Vagina (tissue), 2 donors: ENCODE measurements at regions not wholly inside any gene's neighbourhood (a gene's known extent, or its start where the extent isn't known, plus 50 kb on each side); places are given as distances from the start of the nearest gene placed in this dataset.

ENCODE experiments used
- DNase-seq, 2 donors: peaks; one replicate each; pipeline ENCODE4 v3.0.0-alpha.2; 2017; ENCODE audit errors: extremely low spot score in 2 of 2
- H3K27ac ChIP-seq: fragments of 200-600 bp; sonication (generic); one replicate; pipeline ENCODE4 v1.5.1; 2019
- H3K27me3 ChIP-seq: fragments of 200-600 bp; sonication (generic); one replicate; pipeline ENCODE4 v1.5.1; 2019
- H3K36me3 ChIP-seq, 2 donors: fragments of 200-600 bp; sonication (generic); one replicate each; pipeline ENCODE4 v1.5.1; 2017 to 2019
- H3K4me1 ChIP-seq: fragments of 200-600 bp; sonication (generic); one replicate; pipeline ENCODE4 v1.5.1; 2019
- H3K4me3 ChIP-seq, 2 donors: fragments of 200-600 bp; sonication (generic); 1 replicate in 1 of 2; 2 replicates in 1 of 2; pipeline ENCODE4 v1.5.1; 2016 to 2019
- H3K9me3 ChIP-seq: fragments of 200-600 bp; sonication (generic); one replicate; pipeline ENCODE4 v1.5.1; 2019
- POLR2A ChIP-seq, 2 donors: fragments of 450-650 bp; IDR thresholded peaks; one replicate each; pipeline ENCODE4 v1.6.1; 2017; ENCODE audit warnings: antibody characterized with exemption in 2 of 2, mild to moderate bottlenecking in 2 of 2, moderate library complexity in 2 of 2
- POLR2AphosphoS5 ChIP-seq, 2 donors: sonication (generic); formaldehyde crosslinking; IDR thresholded peaks; one replicate each; pipeline ENCODE4 v1.9.0; 2017; ENCODE audit warnings: antibody characterized with exemption in 2 of 2, mild to moderate bottlenecking in 2 of 2, low read depth in 1 of 2; ENCODE audit not compliant: insufficient read depth in 1 of 2
- intact Hi-C: fragments of 100-400 bp; cut with DNase I; formaldehyde crosslinking; loops from one replicate; pipeline ENCODE4 v1.15.1; 2023
- TF ChIP-seq, protein P1 (sequence below), 3 experiments: fragments of 450-650 bp in 2 of 3; fragments of 200-600 bp in 1 of 3; sonication (generic) in 1 of 3; IDR thresholded peaks; one replicate each; pipeline ENCODE4 v1.5.1; 2017 to 2019; ENCODE audit warnings: antibody characterized with exemption in 3 of 3, mild to moderate bottlenecking in 2 of 3, moderate library complexity in 2 of 3

DNA sequence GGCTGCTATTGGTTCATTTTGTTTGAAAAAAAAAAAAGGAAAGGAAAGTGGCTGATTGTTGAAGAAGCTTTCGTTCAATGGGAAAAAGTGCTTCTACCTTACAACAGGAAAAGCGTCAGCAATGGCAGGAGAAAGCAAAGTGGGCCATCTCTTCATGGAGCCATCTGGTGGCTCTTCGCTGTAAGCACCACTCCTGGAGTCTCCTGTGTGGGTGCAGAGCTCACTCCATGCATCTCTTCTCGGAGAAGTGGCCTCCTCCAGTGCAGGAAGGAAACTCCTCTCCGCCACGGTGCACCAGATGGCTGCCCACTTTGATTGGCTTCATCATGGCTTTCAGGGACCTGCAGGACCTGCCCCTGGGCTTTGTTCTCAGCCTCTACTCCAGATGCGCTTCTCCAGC lies 250.9 kb downstream of the PTEN start:
- Histone ChIP-seq H3K4me3 (no peak overlapping the region), H3K27ac (no peak overlapping the region), H3K27me3 (no peaks in the 10 kb centered on the region), H3K9me3 (no peaks in the 10 kb centered on the region), H3K36me3 (no peaks in the 10 kb centered on the region), H3K4me1 (peaks cover 10% of the 10 kb centered on the region)
- intact Hi-C loops = no loop called here
- TF ChIP-seq POLR2A (IDR thresholded peaks at IDR 0.05) = no peak
- TF ChIP-seq, protein P1, sequence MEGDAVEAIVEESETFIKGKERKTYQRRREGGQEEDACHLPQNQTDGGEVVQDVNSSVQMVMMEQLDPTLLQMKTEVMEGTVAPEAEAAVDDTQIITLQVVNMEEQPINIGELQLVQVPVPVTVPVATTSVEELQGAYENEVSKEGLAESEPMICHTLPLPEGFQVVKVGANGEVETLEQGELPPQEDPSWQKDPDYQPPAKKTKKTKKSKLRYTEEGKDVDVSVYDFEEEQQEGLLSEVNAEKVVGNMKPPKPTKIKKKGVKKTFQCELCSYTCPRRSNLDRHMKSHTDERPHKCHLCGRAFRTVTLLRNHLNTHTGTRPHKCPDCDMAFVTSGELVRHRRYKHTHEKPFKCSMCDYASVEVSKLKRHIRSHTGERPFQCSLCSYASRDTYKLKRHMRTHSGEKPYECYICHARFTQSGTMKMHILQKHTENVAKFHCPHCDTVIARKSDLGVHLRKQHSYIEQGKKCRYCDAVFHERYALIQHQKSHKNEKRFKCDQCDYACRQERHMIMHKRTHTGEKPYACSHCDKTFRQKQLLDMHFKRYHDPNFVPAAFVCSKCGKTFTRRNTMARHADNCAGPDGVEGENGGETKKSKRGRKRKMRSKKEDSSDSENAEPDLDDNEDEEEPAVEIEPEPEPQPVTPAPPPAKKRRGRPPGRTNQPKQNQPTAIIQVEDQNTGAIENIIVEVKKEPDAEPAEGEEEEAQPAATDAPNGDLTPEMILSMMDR (IDR thresholded peaks at IDR 0.05) = peak in 2 of 3 experiments; percentile 16 to 27
- DNase-seq = no peak

DNA sequence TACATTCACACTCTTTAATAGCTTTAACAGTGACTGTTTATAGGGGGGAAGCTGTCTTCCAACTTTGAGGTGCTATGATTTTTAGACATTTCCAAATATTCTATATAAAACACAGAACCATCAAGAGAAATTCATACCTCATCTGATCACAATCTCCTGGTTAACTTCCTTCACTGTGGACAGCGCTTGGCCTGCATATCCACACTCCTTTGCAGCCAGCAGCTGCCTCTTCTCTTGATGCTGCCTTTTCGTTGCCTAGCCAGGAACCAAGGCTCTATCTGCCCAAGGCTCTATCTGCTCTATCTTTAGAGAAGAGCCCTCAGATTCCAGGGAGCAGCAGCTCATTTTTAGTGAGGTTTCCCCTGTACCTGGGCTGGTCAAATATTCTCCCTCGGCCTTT lies 252.0 kb downstream of the PTEN start:
- intact Hi-C loops = no loop called here
- no peaks in the 10 kb centered on the region for H3K36me3 ChIP-seq
- H3K27ac ChIP-seq = no peak overlapping the region

DNA sequence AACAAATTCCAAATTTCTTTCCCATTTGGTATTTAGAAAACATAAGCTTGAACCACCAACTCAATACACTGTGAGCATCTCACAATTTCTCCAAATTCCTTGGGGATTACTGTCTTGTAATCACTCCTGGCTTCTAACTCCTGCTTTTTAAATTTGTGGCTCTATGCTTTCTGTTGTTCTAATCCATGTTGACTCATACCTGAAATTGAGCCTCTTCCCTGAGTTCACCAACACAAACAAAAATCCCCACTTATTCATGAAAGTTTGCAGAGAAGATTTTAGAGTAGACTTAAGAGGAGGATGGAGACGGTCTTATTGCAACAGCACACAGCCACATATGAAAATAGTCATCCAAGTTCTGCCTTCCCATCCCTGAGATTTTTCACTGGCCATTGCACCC lies 252.5 kb downstream of the PTEN start:
- intact Hi-C loops = no loop called here

More for the DNA sequence above, 252.0 kb downstream of the PTEN start:
- Histone ChIP-seq H3K4me3 (no peak overlapping the region), H3K4me1 (peaks cover 10% of the 10 kb centered on the region), H3K27me3 (no peaks in the 10 kb centered on the region), H3K9me3 (no peaks in the 10 kb centered on the region)
- DNase-seq = no peak
- TF ChIP-seq, protein P1 (IDR thresholded peaks at IDR 0.05) = no peak
- TF ChIP-seq POLR2A (IDR thresholded peaks at IDR 0.05) = no peak
- TF ChIP-seq POLR2AphosphoS5 (IDR thresholded peaks at IDR 0.05; ENCODE audit: insufficient read depth in 1 of 2, low read depth in 1 of 2) = no peak

DNA sequence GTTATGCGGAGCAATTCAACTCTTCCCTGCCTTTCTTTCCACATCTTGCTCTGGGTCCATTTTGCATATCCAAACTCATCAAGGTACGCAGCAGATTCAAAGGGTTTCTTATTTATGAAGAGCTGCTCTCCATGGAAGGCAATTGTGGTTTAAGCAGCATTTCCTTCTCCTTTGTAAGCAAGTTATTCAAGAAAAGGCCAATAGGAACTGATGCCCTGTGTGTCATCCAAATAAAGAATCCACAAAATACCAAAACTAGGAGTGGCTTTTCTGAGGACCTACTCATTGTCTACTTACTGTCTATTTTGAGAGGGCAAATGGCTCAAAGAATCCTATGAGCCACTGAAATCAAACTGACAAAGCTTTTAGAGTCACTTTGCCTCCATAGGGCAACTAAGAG lies 253.1 kb downstream of the PTEN start:
- intact Hi-C loops = no loop called here
- Histone ChIP-seq H3K4me1 (peaks cover 10% of the 10 kb centered on the region), H3K36me3 (no peaks in the 10 kb centered on the region), H3K4me3 (no peak overlapping the region), H3K27me3 (no peaks in the 10 kb centered on the region), H3K27ac (no peak overlapping the region), H3K9me3 (no peaks in the 10 kb centered on the region)
- DNase-seq = no peak
- TF ChIP-seq POLR2A (IDR thresholded peaks at IDR 0.05) (no peak), POLR2AphosphoS5 (IDR thresholded peaks at IDR 0.05; ENCODE audit: insufficient read depth in 1 of 2, low read depth in 1 of 2) (no peak)
- TF ChIP-seq, protein P1 (IDR thresholded peaks at IDR 0.05) = no peak

More for the DNA sequence above, 252.5 kb downstream of the PTEN start:
- Histone ChIP-seq H3K4me3 (no peak overlapping the region), H3K27ac (no peak overlapping the region), H3K9me3 (no peaks in the 10 kb centered on the region), H3K27me3 (no peaks in the 10 kb centered on the region), H3K4me1 (peaks cover 10% of the 10 kb centered on the region), H3K36me3 (no peaks in the 10 kb centered on the region)
- DNase-seq = no peak
- TF ChIP-seq POLR2AphosphoS5 (IDR thresholded peaks at IDR 0.05; ENCODE audit: insufficient read depth in 1 of 2, low read depth in 1 of 2) (no peak), POLR2A (IDR thresholded peaks at IDR 0.05) (no peak)
- TF ChIP-seq, protein P1 (IDR thresholded peaks at IDR 0.05) = no peak

DNA sequence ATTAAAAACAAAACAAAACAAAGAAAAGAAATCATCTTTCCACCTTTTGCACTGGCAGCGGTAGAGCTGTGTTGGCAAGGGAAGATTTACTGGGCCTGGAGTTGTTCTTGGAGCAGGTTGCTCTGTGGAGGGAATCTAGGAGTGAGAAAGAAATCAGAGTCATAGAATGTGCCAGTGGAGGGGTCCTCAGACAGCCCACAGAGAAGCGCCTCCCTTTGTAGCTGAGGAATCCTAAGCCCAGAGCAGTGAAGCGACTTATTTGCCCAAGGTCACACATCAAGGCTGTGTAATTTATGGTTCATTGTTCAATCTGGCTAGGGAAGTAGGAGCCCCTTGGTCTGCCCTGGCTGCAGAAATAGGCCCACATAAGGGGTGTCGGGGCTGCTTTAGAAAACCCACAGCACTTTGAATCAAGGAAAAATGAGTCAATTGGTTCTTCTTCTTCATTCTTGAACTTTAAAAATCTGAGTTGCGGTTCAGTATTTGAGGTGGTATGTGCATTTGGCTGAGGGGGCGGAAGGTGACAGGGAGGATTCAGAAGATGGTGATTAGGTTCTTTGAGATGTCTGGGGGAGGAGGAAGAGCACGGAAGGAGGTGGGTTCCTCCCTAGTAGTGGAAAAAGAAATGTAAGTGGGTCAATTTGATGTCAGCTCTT lies 253.7 kb downstream of the PTEN start:
- H3K27ac ChIP-seq = no peak overlapping the region
- no peaks in the 10 kb centered on the region for H3K9me3 ChIP-seq
- H3K36me3 ChIP-seq = no peaks in the 10 kb centered on the region
- no peak overlapping the region for H3K4me3 ChIP-seq
- H3K4me1 ChIP-seq = peaks cover 10% of the 10 kb centered on the region
- DNase-seq = no peak
- intact Hi-C loops = no loop called here
- no peaks in the 10 kb centered on the region for H3K27me3 ChIP-seq
- TF ChIP-seq, protein P1 (IDR thresholded peaks at IDR 0.05) = no peak
- TF ChIP-seq POLR2A (IDR thresholded peaks at IDR 0.05) (no peak), POLR2AphosphoS5 (IDR thresholded peaks at IDR 0.05; ENCODE audit: insufficient read depth in 1 of 2, low read depth in 1 of 2) (no peak)
